ENCODE measurements at regions not wholly inside any gene's neighbourhood (a gene's known extent, or its start where the extent isn't known, plus 50 kb on each side); places are given as distances from the start of the nearest gene placed in this dataset.

DNA sequence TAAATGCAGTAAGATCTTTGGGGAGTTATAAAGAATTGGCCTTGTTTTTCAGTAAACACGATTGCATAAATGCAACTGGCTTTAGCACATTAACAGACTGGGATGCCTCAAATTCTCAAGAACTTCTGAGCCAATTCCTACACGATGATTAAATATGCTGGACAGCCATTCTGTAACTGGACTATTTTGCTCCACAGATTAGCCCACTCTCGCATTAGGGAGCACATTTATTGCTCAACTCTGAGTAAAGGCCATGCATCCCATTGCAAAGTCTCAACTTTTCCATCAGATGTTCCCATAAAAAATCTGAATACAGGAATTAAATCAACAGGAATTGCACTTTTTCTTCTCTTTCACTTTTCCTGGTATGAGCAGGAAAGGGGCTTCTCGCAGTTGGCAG is 66.7 kb upstream of the PRICKLE2 start (continued):
- TF ChIP-seq, protein P1, sequence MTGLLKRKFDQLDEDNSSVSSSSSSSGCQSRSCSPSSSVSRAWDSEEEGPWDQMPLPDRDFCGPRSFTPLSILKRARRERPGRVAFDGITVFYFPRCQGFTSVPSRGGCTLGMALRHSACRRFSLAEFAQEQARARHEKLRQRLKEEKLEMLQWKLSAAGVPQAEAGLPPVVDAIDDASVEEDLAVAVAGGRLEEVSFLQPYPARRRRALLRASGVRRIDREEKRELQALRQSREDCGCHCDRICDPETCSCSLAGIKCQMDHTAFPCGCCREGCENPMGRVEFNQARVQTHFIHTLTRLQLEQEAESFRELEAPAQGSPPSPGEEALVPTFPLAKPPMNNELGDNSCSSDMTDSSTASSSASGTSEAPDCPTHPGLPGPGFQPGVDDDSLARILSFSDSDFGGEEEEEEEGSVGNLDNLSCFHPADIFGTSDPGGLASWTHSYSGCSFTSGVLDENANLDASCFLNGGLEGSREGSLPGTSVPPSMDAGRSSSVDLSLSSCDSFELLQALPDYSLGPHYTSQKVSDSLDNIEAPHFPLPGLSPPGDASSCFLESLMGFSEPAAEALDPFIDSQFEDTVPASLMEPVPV (CRISPR knock-in tag; IDR thresholded peaks at IDR 0.05) = no peak
- no peak for TF ChIP-seq ZNF441 (CRISPR knock-in tag; IDR thresholded peaks at IDR 0.05; ENCODE audit: borderline replicate concordance)
- TF ChIP-seq REL (CRISPR knock-in tag; conservative IDR thresholded peaks at IDR 0.05) = no peak
- TF ChIP-seq ZIK1 (CRISPR knock-in tag; IDR thresholded peaks at IDR 0.05; ENCODE audit: borderline replicate concordance, low read depth) = no peak
- no peak for TF ChIP-seq KDM5B (CRISPR knock-in tag; IDR thresholded peaks at IDR 0.05; ENCODE audit: borderline replicate concordance)
- no peak for TF ChIP-seq NCOA2 (CRISPR knock-in tag; IDR thresholded peaks at IDR 0.05)

DNA sequence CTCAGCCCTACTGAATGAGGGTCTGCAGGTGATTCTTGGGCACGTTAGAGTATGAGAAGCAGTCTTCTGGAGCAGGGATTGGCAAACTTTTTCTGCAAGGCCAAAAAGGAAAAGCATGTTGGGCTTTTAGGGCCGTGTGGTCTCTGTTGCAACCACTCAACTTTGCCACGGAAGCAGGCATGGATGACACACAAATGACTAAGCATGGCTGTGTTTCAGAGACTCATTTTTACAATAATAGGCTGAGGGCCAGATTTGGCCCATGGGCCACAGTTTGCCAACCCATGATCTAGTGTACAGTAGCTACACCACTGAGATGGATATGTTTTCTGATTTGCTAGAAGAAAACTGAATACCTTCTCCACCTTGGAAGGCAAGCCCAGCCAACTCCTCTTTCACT is 66.1 kb upstream of the PRICKLE2 start:
- no TSS peak for BruUV-seq (replicated peaks)
- no peak overlapping the region for H2AFZ ChIP-seq (ENCODE audit: low read length)
- in situ Hi-C loops (cut with HindIII; ENCODE audit: extremely low pct_ligation_motif_present, low pct_unique_long_range_greater_than_20kb) (no loop called here), intact Hi-C loops (cut with micrococcal nuclease; ENCODE audit: unreplicated experiment) (no loop called here)
- H3K27me3 ChIP-seq (ENCODE audit: control insufficient read depth in 1 of 2, insufficient read depth in 2 of 2, low read length in 2 of 2) = 0 out of 5 replicates have a peak, but pooled peaks cover 0 to 3% of the 10 kb centered on the region in 2 experiments
- ChIA-PET CTCF (ENCODE audit: low intra/inter-chr PET ratio, low total read pairs) (no interaction called here), POLR2A (no interaction called here)
- H3K4me1 ChIP-seq (ENCODE audit: insufficient read depth, low read length) = no peaks in the 10 kb centered on the region
- no peak overlapping the region for H3K9ac ChIP-seq (ENCODE audit: insufficient read depth, low read depth, low read length)
- ATAC-seq = no peak
- DNase-seq (ENCODE audit: low spot score) = no peak
- TF ChIP-seq, protein P2, sequence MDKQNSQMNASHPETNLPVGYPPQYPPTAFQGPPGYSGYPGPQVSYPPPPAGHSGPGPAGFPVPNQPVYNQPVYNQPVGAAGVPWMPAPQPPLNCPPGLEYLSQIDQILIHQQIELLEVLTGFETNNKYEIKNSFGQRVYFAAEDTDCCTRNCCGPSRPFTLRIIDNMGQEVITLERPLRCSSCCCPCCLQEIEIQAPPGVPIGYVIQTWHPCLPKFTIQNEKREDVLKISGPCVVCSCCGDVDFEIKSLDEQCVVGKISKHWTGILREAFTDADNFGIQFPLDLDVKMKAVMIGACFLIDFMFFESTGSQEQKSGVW (CRISPR knock-in tag; IDR thresholded peaks at IDR 0.05; ENCODE audit: borderline replicate concordance) = no peak
- TF ChIP-seq CEBPB (IDR thresholded peaks at IDR 0.05; ENCODE audit: borderline replicate concordance, low read depth, low read length) = 0 out of 2 replicates have a peak, but pooled peaks have one; percentile 4
- H3K4me2 ChIP-seq (ENCODE audit: low read depth, low read length) = no peak overlapping the region
- H3K4me3 ChIP-seq (replicated peaks in 1 of 3; ENCODE audit: insufficient read depth in 1 of 3, low read depth in 2 of 3, low read length in 3 of 3) = no peak overlapping the region
- WGBS (ENCODE audit: low lambda C conversion rate) = 0% methylated on average over 3 of the region's 3 CpGs
- no peaks in the 10 kb centered on the region for H3K79me2 ChIP-seq (ENCODE audit: insufficient read depth, low read length)
- H3K36me3 ChIP-seq (replicated peaks in 1 of 2; ENCODE audit: control insufficient read depth in 1 of 2, insufficient read depth in 2 of 2, low read length in 2 of 2) = no peaks in the 10 kb centered on the region
- no peak overlapping the region for H3K27ac ChIP-seq (ENCODE audit: extremely low read length, insufficient read depth, low read length)
- no peak for FAIRE-seq
- H4K20me1 ChIP-seq (ENCODE audit: insufficient read depth, low read length) = no peaks in the 10 kb centered on the region
- no peaks in the 10 kb centered on the region; the same call in 1 of the 2 replicates for H3K9me3 ChIP-seq (ENCODE audit: low read length)

Data from HepG2 (cell line).